ENCODE measurements at regions not wholly inside any gene's neighbourhood (a gene's known extent, or its start where the extent isn't known, plus 50 kb on each side); places are given as distances from the start of the nearest gene placed in this dataset.

DNA sequence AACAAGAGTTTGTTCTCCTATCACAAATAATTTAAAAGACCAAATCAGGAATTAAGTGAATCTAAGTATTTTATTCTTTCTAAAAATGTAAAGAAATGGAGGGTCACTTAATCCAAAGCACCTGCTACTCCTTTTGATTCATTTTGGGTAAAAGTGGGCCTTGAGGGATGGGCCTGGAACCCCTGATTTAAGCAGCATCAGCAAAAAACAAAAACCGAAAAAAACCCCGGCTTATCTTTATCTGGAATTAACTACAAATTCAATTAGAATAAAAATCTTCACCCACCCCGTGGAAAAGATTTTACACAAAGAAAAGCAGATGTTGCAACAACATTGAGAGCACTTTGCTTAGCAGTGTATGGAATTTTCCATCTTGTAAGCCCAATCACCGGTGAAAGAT lies 1018.2 kb downstream of the MCTP2 start:
- TF ChIP-seq, protein P1, sequence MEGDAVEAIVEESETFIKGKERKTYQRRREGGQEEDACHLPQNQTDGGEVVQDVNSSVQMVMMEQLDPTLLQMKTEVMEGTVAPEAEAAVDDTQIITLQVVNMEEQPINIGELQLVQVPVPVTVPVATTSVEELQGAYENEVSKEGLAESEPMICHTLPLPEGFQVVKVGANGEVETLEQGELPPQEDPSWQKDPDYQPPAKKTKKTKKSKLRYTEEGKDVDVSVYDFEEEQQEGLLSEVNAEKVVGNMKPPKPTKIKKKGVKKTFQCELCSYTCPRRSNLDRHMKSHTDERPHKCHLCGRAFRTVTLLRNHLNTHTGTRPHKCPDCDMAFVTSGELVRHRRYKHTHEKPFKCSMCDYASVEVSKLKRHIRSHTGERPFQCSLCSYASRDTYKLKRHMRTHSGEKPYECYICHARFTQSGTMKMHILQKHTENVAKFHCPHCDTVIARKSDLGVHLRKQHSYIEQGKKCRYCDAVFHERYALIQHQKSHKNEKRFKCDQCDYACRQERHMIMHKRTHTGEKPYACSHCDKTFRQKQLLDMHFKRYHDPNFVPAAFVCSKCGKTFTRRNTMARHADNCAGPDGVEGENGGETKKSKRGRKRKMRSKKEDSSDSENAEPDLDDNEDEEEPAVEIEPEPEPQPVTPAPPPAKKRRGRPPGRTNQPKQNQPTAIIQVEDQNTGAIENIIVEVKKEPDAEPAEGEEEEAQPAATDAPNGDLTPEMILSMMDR (IDR thresholded peaks at IDR 0.05), result no peak
- TF ChIP-seq POLR2A (IDR thresholded peaks at IDR 0.05), result no peak
- no peak for TF ChIP-seq POLR2AphosphoS5 (IDR thresholded peaks at IDR 0.05)
